ENCODE measurements at regions not wholly inside any gene's neighbourhood (a gene's known extent, or its start where the extent isn't known, plus 50 kb on each side); places are given as distances from the start of the nearest gene placed in this dataset.

GRCh38 chr6:904994-905393 is 212.1 kb upstream of the EXOC2 start:
- no peak for TF ChIP-seq EZH2 (IDR thresholded peaks at IDR 0.05; ENCODE audit: insufficient read depth, poor library complexity, severe bottlenecking)
- no peak for TF ChIP-seq EZH2phosphoT487 (IDR thresholded peaks at IDR 0.05; ENCODE audit: insufficient read depth, low read depth)

Measured in GM23248 (cell line).